ENCODE measurements at regions not wholly inside any gene's neighbourhood (a gene's known extent, or its start where the extent isn't known, plus 50 kb on each side); places are given as distances from the start of the nearest gene placed in this dataset.

DNA sequence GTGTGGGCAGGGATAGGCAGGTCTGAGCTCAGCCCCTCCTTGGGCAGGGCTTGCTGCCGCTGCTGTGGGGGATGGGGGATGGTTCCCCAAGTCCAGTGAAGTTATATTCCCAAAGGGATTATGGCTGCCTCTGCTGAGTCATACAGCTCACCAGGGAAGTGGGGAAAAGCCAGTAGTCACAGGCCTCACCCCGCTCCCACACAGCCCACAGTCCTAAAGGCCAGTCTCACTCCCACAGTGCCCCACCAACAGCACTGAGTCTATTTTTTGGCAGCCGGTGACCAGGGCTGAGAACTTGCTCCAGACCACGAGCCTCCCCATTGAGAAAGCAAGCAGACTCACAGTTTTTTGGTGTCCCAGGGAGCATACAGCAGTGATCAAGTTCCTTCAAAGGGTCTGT is 173.3 kb downstream of the OSR1 start:
- Histone ChIP-seq H3K9me3 (no peaks in the 10 kb centered on the region), H3K36me3 (no peaks in the 10 kb centered on the region), H3K27ac (no peak overlapping the region), H3K4me1 (no peaks in the 10 kb centered on the region), H3K27me3 (no peaks in the 10 kb centered on the region), H3K4me3 (no peak overlapping the region)
- intact Hi-C loops (cut with DNase I; ENCODE audit: low total_unique reads) = no loop called here
- no peak for TF ChIP-seq POLR2A (IDR thresholded peaks at IDR 0.05)
- TF ChIP-seq, protein P1, sequence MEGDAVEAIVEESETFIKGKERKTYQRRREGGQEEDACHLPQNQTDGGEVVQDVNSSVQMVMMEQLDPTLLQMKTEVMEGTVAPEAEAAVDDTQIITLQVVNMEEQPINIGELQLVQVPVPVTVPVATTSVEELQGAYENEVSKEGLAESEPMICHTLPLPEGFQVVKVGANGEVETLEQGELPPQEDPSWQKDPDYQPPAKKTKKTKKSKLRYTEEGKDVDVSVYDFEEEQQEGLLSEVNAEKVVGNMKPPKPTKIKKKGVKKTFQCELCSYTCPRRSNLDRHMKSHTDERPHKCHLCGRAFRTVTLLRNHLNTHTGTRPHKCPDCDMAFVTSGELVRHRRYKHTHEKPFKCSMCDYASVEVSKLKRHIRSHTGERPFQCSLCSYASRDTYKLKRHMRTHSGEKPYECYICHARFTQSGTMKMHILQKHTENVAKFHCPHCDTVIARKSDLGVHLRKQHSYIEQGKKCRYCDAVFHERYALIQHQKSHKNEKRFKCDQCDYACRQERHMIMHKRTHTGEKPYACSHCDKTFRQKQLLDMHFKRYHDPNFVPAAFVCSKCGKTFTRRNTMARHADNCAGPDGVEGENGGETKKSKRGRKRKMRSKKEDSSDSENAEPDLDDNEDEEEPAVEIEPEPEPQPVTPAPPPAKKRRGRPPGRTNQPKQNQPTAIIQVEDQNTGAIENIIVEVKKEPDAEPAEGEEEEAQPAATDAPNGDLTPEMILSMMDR (IDR thresholded peaks at IDR 0.05) = no peak
- DNase-seq = no peak

GRCh38 chr2:19178175-19178574 is 180.2 kb downstream of the OSR1 start:
- no peak overlapping the region for H3K4me3 ChIP-seq
- no peak for DNase-seq
- no peaks in the 10 kb centered on the region for H3K4me1 ChIP-seq
- no peaks in the 10 kb centered on the region for H3K27me3 ChIP-seq
- no peak for TF ChIP-seq POLR2A (IDR thresholded peaks at IDR 0.05)
- TF ChIP-seq, protein P1 (IDR thresholded peaks at IDR 0.05) = no peak
- H3K36me3 ChIP-seq = no peaks in the 10 kb centered on the region
- intact Hi-C loops (cut with DNase I; ENCODE audit: low total_unique reads) = no loop called here
- no peaks in the 10 kb centered on the region for H3K9me3 ChIP-seq
- no peak overlapping the region for H3K27ac ChIP-seq

DNA sequence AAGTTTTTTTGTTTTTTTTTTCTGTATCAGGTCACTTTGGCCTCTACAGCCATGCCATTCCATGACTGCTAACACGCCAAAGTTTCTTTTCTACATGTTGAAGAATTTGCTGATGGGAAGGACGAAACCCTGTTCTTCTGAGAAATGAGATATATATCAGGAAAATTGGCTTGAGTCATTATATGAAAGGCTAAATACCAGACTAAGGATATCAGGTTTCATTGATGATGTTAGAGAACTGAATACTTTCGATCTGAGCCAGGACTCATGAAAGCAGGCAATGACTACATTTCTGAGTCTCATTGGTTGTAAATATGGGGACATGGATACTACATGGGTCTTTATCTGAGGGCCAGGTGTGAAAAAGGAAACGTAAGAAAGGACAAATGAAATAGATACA is 181.4 kb downstream of the OSR1 start:
- DNase-seq = no peak
- Histone ChIP-seq H3K27me3 (no peaks in the 10 kb centered on the region), H3K4me1 (no peaks in the 10 kb centered on the region), H3K27ac (no peak overlapping the region), H3K4me3 (no peak overlapping the region), H3K36me3 (no peaks in the 10 kb centered on the region), H3K9me3 (no peaks in the 10 kb centered on the region)
- intact Hi-C loops (cut with DNase I; ENCODE audit: low total_unique reads) = no loop called here
- TF ChIP-seq, protein P1 (IDR thresholded peaks at IDR 0.05) = no peak
- TF ChIP-seq POLR2A (IDR thresholded peaks at IDR 0.05) = no peak

- no peak overlapping the region for H3K27ac ChIP-seq
- no peaks in the 10 kb centered on the region for H3K9me3 ChIP-seq
- H3K4me1 ChIP-seq = no peaks in the 10 kb centered on the region
- TF ChIP-seq, protein P1 (IDR thresholded peaks at IDR 0.05) = no peak
- TF ChIP-seq POLR2A (IDR thresholded peaks at IDR 0.05) = no peak
- intact Hi-C loops (cut with DNase I; ENCODE audit: low total_unique reads) = no loop called here
- no peak for DNase-seq
- H3K4me3 ChIP-seq = no peak overlapping the region
- no peaks in the 10 kb centered on the region for H3K27me3 ChIP-seq
- H3K36me3 ChIP-seq = no peaks in the 10 kb centered on the region
Measured at GRCh38 chr2:19176172-19176852, 182.1 kb downstream of the OSR1 start.

- Histone ChIP-seq H3K4me3 (no peak overlapping the region), H3K36me3 (no peaks in the 10 kb centered on the region), H3K9me3 (no peaks in the 10 kb centered on the region), H3K27me3 (no peaks in the 10 kb centered on the region), H3K4me1 (no peaks in the 10 kb centered on the region), H3K27ac (no peak overlapping the region)
- DNase-seq = no peak
- TF ChIP-seq, protein P1 (IDR thresholded peaks at IDR 0.05) = no peak
- no peak for TF ChIP-seq POLR2A (IDR thresholded peaks at IDR 0.05)
- intact Hi-C loops (cut with DNase I; ENCODE audit: low total_unique reads) = no loop called here
Measured at GRCh38 chr2:19174176-19174575, 184.2 kb downstream of the OSR1 start.
